Body of pancreas (tissue), 4 donors: ENCODE measurements at regions not wholly inside any gene's neighbourhood (a gene's known extent, or its start where the extent isn't known, plus 50 kb on each side); places are given as distances from the start of the nearest gene placed in this dataset.
A peak's percentile ranks its signal among the peaks of the same experiment; 100 is the strongest.

ENCODE experiments used
- ATAC-seq: fragments of 150-250 bp; one replicate; pipeline ENCODE4 v1.9.1; 2016
- DNase-seq, 4 donors: peaks; one replicate each; pipeline ENCODE4 v3.0.0-alpha.2; 2019
- H3K27ac ChIP-seq, 4 donors: fragments of 200-600 bp; sonication (generic); 1 replicate in 3 of 4; 2 replicates in 1 of 4; pipeline versions ENCODE4 v1.5.1 to v1.6.1; 2016 to 2019; ENCODE audit warnings: mild to moderate bottlenecking in 1 of 4, mixed read lengths in 1 of 4, moderate library complexity in 1 of 4
- H3K27me3 ChIP-seq, 2 donors: fragments of 200-600 bp; sonication (generic); one replicate each; pipeline ENCODE4 v1.6.0; 2016; ENCODE audit warnings: mild to moderate bottlenecking in 1 of 2
- H3K36me3 ChIP-seq, 2 donors: fragments of 200-600 bp; sonication (generic); replicated peaks in 1 of 2; 2 replicates each; pipeline ENCODE4 v1.5.1; 2016; ENCODE audit warnings: low read depth in 2 of 2; ENCODE audit not compliant: insufficient read depth in 1 of 2
- H3K4me1 ChIP-seq: fragments of 200-600 bp; sonication (generic); one replicate; pipeline ENCODE4 v1.6.0; 2016
- H3K4me3 ChIP-seq, 2 donors: fragments of 200-600 bp; sonication (generic); 1 replicate in 1 of 2; 2 replicates in 1 of 2; pipeline ENCODE4 v1.5.1; 2016 to 2019
- H3K9me3 ChIP-seq, 3 donors: fragments of 200-600 bp; sonication (generic); 1 replicate in 2 of 3; 2 replicates in 1 of 3; pipeline ENCODE4 v1.5.1; 2016
- POLR2A ChIP-seq, 3 donors: fragments of 450-650 bp; IDR thresholded peaks; one replicate each; pipeline ENCODE4 v1.6.1; 2016; ENCODE audit warnings: antibody characterized with exemption in 3 of 3, mild to moderate bottlenecking in 2 of 3
- WGBS, 2 donors: methylation state at CpG; one replicate each; pipeline ENCODE4 v1.1.5; 2017; 5-methylcytosine and 5-hydroxymethylcytosine counted together
- intact Hi-C: fragments of 100-400 bp; cut with DNase I; formaldehyde crosslinking; loops from one replicate; pipeline ENCODE4 v1.15.1; 2023
- TF ChIP-seq, protein P1 (sequence below), 7 experiments: fragments of 450-650 bp in 4 of 7; fragments of 200-600 bp in 3 of 7; sonication (generic) in 3 of 7; IDR thresholded peaks; one replicate each; pipeline ENCODE4 v1.5.1; 2016 to 2019; ENCODE audit warnings: antibody characterized with exemption in 7 of 7

DNA sequence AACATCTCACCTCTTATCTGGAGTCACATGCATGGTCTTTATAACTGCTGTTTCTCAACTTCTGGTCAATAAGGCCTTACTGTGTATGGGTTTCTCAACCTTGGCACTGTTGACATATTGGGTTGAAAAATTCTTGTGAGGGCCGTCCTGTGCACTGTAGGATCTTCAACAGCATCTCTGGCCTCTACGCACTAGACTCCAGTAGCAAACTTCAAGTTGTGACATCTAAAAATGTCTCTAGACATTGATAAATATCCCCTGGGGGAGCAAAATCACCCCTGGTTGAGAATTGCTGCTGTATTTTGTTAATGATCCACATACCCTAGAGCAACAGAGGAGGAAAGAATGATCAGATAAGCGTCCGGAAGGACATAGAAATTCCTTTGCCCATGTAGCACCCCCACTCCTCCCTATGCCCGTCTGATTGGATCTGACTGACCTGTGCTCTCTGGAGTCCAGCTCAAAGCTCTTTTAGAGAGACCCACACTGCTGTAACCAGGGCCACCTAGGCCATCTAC, 423.5 kb upstream of the ZMIZ1 start:
- H3K27me3 ChIP-seq = no peaks in the 10 kb centered on the region
- DNase-seq (peak in 1 of 4 donors; percentile 20), ATAC-seq (peak; percentile 71)
- H3K36me3 ChIP-seq = no peaks in the 10 kb centered on the region
- no peak for TF ChIP-seq POLR2A (IDR thresholded peaks at IDR 0.05)
- TF ChIP-seq, protein P1, sequence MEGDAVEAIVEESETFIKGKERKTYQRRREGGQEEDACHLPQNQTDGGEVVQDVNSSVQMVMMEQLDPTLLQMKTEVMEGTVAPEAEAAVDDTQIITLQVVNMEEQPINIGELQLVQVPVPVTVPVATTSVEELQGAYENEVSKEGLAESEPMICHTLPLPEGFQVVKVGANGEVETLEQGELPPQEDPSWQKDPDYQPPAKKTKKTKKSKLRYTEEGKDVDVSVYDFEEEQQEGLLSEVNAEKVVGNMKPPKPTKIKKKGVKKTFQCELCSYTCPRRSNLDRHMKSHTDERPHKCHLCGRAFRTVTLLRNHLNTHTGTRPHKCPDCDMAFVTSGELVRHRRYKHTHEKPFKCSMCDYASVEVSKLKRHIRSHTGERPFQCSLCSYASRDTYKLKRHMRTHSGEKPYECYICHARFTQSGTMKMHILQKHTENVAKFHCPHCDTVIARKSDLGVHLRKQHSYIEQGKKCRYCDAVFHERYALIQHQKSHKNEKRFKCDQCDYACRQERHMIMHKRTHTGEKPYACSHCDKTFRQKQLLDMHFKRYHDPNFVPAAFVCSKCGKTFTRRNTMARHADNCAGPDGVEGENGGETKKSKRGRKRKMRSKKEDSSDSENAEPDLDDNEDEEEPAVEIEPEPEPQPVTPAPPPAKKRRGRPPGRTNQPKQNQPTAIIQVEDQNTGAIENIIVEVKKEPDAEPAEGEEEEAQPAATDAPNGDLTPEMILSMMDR (IDR thresholded peaks at IDR 0.05) = no peak
- no peaks in the 10 kb centered on the region for H3K9me3 ChIP-seq
- 69 to 75% methylated on average over 5 of the region's 5 CpGs for WGBS, 2 donors
- peak overlapping the region in 2 of 4 donors; percentile 18 to 25 for H3K27ac ChIP-seq
- no peak overlapping the region for H3K4me3 ChIP-seq
- intact Hi-C loops = no loop called here
- peaks cover 10% of the 10 kb centered on the region for H3K4me1 ChIP-seq

DNA sequence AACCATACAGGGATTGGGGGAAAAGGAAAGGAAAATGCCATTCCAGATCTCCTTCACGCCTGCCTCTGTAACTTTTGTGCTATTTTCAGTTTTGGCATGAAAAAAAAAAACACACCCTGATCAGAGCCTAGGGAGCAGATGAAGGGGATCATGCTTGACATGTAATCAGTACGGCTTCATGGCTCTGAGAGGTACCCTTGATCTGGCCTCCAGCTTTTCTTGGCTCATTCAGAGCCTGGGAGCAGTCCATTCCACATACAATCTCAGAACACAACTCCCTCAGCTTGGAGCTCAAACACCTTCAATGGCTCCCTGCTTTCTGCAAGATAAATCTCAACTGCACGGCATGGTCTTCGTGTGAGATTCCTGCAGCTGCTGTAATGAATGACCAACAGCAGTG, 422.8 kb upstream of the ZMIZ1 start:
- 91 to 93% methylated on average over 4 of the region's 4 CpGs for WGBS, 2 donors
- Histone ChIP-seq H3K9me3 (no peaks in the 10 kb centered on the region), H3K4me1 (peaks cover 10% of the 10 kb centered on the region), H3K36me3 (no peaks in the 10 kb centered on the region), H3K27ac (peak overlapping the region in 2 of 4 donors; percentile 18 to 25), H3K27me3 (no peaks in the 10 kb centered on the region), H3K4me3 (no peak overlapping the region)
- ATAC-seq (no peak), DNase-seq (no peak)
- TF ChIP-seq POLR2A (IDR thresholded peaks at IDR 0.05) = no peak
- TF ChIP-seq, protein P1 (IDR thresholded peaks at IDR 0.05) = no peak
- intact Hi-C loops = no loop called here

DNA sequence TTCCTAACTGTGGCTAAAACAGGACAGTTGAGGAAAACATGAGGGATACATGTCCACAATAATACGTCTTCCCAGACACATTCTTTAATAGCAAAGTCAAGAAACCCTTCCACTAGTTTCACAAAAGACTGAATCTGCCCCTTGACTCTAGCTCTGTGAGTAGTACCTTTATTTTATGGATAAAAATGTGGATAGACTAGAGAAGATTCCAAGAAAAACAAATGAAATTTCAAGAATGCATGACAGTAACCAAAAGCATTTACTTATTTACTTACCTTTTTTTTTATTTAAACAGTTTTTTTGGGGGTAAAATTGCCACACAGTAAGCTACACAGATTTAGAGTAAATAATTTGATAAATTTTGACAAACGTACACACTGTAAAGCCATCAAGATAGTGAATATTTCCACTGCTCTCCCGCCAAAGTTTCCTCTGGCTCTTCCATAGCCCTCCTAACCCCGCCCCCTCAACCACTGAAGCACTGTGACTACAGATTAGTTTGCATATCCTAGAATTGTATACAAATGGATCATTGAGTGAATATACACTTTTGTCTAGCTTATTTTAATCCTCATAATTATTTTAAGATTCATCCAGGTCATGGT, 420.4 kb upstream of the ZMIZ1 start:
- TF ChIP-seq, protein P1 (IDR thresholded peaks at IDR 0.05) = no peak
- TF ChIP-seq POLR2A (IDR thresholded peaks at IDR 0.05) = no peak
- WGBS, 2 donors = 50 to 54% methylated on average over 4 of the region's 4 CpGs
- no peak for DNase-seq
- ATAC-seq = no peak
- H3K9me3 ChIP-seq = no peaks in the 10 kb centered on the region
- intact Hi-C loops = no loop called here
- H3K4me1 ChIP-seq = peaks cover 10% of the 10 kb centered on the region
- no peaks in the 10 kb centered on the region for H3K36me3 ChIP-seq
- no peak overlapping the region for H3K27ac ChIP-seq
- no peak overlapping the region for H3K4me3 ChIP-seq
- no peaks in the 10 kb centered on the region for H3K27me3 ChIP-seq

DNA sequence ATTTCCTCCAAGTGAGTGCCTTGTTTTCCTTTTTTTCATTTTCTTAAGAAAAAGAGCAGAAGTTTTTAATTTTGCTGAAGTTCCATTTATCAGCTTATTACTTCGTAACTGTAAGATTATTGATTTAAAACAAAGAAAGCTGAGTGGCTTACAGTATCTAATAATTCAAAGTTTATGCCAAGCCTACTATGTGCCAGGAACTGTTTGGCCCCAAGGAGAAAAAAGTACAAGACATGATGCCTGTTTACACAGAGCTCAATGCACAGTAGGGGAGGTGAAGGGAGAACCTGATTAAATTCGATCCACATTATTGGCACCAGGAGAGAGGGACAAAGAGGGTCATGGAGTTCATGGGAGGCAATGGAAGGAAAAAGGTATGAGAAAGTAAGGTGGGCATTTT, 419.3 kb upstream of the ZMIZ1 start:
- intact Hi-C loops = no loop called here
- Histone ChIP-seq H3K27me3 (no peaks in the 10 kb centered on the region), H3K36me3 (no peaks in the 10 kb centered on the region), H3K4me3 (no peak overlapping the region), H3K27ac (no peak overlapping the region), H3K4me1 (peaks cover 10% of the 10 kb centered on the region), H3K9me3 (no peaks in the 10 kb centered on the region)
- DNase-seq (no peak), ATAC-seq (no peak)
- TF ChIP-seq, protein P1 (IDR thresholded peaks at IDR 0.05) = no peak
- 62 to 64% methylated on average over 2 of the region's 2 CpGs for WGBS, 2 donors

DNA sequence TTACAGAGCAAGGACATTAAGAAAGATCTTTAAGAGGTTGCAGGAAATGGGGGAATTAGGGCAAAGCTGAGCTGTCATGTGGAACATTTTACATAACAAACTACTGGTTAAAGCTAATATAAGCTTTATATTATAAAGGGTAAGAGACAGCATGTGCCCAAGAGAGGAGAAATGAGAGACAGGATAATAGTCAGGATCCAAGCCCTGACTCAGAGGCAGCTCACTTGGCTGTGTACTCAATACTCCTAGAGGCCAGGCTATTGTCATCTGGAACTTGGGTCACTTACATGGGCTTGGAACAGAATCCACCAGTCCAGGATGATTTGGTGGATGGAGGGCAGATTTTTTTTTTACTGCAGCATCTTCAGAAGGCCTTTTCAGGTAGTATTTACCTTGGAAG, 418.6 kb upstream of the ZMIZ1 start:
- H3K9me3 ChIP-seq = no peaks in the 10 kb centered on the region
- no peak for ATAC-seq
- intact Hi-C loops = loop anchor here (10.0 kb wide), 1 partner anchor 605 kb away; no protein-coding TSS in a partner anchor

More for the DNA sequence above, 418.6 kb upstream of the ZMIZ1 start:
- Histone ChIP-seq H3K27me3 (no peaks in the 10 kb centered on the region), H3K36me3 (no peaks in the 10 kb centered on the region), H3K27ac (no peak overlapping the region), H3K4me3 (no peak overlapping the region), H3K4me1 (peaks cover 7% of the 10 kb centered on the region)
- TF ChIP-seq, protein P1 (IDR thresholded peaks at IDR 0.05) = no peak
- TF ChIP-seq POLR2A (IDR thresholded peaks at IDR 0.05) = no peak
- DNase-seq = no peak
